ENCODE measurements at regions not wholly inside any gene's neighbourhood (a gene's known extent, or its start where the extent isn't known, plus 50 kb on each side); places are given as distances from the start of the nearest gene placed in this dataset.

DNA sequence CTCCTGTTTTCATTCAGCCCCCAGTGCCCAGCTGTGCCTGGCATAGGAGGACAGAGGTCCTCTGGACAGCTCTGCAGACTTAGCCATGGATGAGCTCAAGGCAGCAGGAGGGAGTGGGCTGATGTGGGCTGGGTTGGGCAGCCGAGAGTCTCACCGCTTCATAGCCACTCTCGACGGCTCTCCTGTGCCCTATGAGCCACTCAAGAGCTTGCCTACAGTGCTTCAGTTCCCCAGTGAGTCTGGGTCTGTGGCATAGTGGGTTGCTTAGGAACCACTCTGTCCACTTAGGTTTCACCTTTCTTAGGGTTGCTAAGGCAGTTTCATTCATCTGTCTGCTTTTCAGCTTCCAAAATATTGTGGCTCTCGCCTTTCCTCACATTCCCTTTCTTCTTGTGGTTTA is 296.8 kb downstream of the ICE1 start:
- peaks cover 8% of the 10 kb centered on the region for H3K36me3 Mint-ChIP-seq
- ChIA-PET POLR2A (no interaction called here), CTCF (no interaction called here)
- ATAC-seq (no peak), DNase-seq (ENCODE audit: low spot score) (no peak)
- H3K27me3 Mint-ChIP-seq (ENCODE audit: low read depth): peaks cover under 1% of the 10 kb centered on the region
- no peak overlapping the region for H3K4me3 Mint-ChIP-seq
- H3K9me3 Mint-ChIP-seq: peaks cover 28% of the 10 kb centered on the region
- no peak for TF ChIP-seq GABPB1 (CRISPR knock-in tag; IDR thresholded peaks at IDR 0.05)
- TF ChIP-seq, protein P1, sequence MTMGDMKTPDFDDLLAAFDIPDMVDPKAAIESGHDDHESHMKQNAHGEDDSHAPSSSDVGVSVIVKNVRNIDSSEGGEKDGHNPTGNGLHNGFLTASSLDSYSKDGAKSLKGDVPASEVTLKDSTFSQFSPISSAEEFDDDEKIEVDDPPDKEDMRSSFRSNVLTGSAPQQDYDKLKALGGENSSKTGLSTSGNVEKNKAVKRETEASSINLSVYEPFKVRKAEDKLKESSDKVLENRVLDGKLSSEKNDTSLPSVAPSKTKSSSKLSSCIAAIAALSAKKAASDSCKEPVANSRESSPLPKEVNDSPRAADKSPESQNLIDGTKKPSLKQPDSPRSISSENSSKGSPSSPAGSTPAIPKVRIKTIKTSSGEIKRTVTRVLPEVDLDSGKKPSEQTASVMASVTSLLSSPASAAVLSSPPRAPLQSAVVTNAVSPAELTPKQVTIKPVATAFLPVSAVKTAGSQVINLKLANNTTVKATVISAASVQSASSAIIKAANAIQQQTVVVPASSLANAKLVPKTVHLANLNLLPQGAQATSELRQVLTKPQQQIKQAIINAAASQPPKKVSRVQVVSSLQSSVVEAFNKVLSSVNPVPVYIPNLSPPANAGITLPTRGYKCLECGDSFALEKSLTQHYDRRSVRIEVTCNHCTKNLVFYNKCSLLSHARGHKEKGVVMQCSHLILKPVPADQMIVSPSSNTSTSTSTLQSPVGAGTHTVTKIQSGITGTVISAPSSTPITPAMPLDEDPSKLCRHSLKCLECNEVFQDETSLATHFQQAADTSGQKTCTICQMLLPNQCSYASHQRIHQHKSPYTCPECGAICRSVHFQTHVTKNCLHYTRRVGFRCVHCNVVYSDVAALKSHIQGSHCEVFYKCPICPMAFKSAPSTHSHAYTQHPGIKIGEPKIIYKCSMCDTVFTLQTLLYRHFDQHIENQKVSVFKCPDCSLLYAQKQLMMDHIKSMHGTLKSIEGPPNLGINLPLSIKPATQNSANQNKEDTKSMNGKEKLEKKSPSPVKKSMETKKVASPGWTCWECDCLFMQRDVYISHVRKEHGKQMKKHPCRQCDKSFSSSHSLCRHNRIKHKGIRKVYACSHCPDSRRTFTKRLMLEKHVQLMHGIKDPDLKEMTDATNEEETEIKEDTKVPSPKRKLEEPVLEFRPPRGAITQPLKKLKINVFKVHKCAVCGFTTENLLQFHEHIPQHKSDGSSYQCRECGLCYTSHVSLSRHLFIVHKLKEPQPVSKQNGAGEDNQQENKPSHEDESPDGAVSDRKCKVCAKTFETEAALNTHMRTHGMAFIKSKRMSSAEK (CRISPR knock-in tag; IDR thresholded peaks at IDR 0.05; ENCODE audit: borderline replicate concordance): no peak
- TF ChIP-seq, protein P2, sequence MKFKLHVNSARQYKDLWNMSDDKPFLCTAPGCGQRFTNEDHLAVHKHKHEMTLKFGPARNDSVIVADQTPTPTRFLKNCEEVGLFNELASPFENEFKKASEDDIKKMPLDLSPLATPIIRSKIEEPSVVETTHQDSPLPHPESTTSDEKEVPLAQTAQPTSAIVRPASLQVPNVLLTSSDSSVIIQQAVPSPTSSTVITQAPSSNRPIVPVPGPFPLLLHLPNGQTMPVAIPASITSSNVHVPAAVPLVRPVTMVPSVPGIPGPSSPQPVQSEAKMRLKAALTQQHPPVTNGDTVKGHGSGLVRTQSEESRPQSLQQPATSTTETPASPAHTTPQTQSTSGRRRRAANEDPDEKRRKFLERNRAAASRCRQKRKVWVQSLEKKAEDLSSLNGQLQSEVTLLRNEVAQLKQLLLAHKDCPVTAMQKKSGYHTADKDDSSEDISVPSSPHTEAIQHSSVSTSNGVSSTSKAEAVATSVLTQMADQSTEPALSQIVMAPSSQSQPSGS (CRISPR knock-in tag; IDR thresholded peaks at IDR 0.05; ENCODE audit: borderline replicate concordance, low read depth): no peak
- no peak for TF ChIP-seq OVOL2 (CRISPR knock-in tag; IDR thresholded peaks at IDR 0.05; ENCODE audit: borderline replicate concordance)
- no peak for TF ChIP-seq SMAD4 (CRISPR knock-in tag; IDR thresholded peaks at IDR 0.05)
- TF ChIP-seq SP1 (CRISPR knock-in tag; conservative IDR thresholded peaks at IDR 0.05): no peak
- TF ChIP-seq IRF2 (CRISPR knock-in tag; IDR thresholded peaks at IDR 0.05; ENCODE audit: borderline replicate concordance, low read depth): no peak
- TF ChIP-seq, protein P3, sequence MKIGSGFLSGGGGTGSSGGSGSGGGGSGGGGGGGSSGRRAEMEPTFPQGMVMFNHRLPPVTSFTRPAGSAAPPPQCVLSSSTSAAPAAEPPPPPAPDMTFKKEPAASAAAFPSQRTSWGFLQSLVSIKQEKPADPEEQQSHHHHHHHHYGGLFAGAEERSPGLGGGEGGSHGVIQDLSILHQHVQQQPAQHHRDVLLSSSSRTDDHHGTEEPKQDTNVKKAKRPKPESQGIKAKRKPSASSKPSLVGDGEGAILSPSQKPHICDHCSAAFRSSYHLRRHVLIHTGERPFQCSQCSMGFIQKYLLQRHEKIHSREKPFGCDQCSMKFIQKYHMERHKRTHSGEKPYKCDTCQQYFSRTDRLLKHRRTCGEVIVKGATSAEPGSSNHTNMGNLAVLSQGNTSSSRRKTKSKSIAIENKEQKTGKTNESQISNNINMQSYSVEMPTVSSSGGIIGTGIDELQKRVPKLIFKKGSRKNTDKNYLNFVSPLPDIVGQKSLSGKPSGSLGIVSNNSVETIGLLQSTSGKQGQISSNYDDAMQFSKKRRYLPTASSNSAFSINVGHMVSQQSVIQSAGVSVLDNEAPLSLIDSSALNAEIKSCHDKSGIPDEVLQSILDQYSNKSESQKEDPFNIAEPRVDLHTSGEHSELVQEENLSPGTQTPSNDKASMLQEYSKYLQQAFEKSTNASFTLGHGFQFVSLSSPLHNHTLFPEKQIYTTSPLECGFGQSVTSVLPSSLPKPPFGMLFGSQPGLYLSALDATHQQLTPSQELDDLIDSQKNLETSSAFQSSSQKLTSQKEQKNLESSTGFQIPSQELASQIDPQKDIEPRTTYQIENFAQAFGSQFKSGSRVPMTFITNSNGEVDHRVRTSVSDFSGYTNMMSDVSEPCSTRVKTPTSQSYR (CRISPR knock-in tag; IDR thresholded peaks at IDR 0.05): no peak
- TF ChIP-seq, protein P4, sequence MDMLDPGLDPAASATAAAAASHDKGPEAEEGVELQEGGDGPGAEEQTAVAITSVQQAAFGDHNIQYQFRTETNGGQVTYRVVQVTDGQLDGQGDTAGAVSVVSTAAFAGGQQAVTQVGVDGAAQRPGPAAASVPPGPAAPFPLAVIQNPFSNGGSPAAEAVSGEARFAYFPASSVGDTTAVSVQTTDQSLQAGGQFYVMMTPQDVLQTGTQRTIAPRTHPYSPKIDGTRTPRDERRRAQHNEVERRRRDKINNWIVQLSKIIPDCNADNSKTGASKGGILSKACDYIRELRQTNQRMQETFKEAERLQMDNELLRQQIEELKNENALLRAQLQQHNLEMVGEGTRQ (CRISPR knock-in tag; IDR thresholded peaks at IDR 0.05): no peak
- TF ChIP-seq ZNF263 (CRISPR knock-in tag; IDR thresholded peaks at IDR 0.05; ENCODE audit: low read depth): no peak
- no peak overlapping the region for H3K27ac Mint-ChIP-seq
- H3K4me1 Mint-ChIP-seq: no peaks in the 10 kb centered on the region

DNA sequence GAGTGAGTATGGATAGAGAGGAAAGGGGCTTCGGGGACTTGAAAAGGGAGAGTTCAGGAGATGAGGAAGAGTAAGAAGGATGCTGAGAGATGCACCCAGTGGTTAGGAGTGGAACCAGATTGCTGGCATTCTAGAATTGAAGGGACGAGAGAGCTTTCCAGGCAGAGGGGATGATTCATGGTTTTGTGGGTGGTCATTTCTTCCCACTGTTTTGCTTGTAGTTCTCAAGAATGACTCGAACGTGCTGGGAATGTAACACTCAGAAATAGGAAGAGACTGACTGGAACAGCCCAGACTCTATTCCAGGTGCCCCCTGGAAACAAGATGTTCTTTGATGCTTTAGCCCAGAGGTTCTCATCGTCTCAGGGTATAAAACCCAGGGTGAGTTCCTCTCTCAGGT is 294.2 kb downstream of the ICE1 start:
- ATAC-seq: no peak
- CTCF ChIA-PET: no interaction called here
- Mint-ChIP-seq H3K4me3 (no peak overlapping the region), H3K4me1 (peaks cover 5% of the 10 kb centered on the region), H3K27ac (no peak overlapping the region), H3K36me3 (no peaks in the 10 kb centered on the region), H3K9me3 (peaks cover 20% of the 10 kb centered on the region), H3K27me3 (ENCODE audit: low read depth) (no peaks in the 10 kb centered on the region)
- DNase-seq (ENCODE audit: low spot score): no peak
- POLR2A ChIA-PET: no interaction called here
- TF ChIP-seq E2F1 (CRISPR knock-in tag; IDR thresholded peaks at IDR 0.05) (no peak), RELA (CRISPR knock-in tag; IDR thresholded peaks at IDR 0.05; ENCODE audit: borderline replicate concordance) (no peak), CREB1 (CRISPR knock-in tag; IDR thresholded peaks at IDR 0.05) (no peak), SMAD3 (CRISPR knock-in tag; IDR thresholded peaks at IDR 0.05; ENCODE audit: borderline replicate concordance) (no peak), NFATC4 (CRISPR knock-in tag; IDR thresholded peaks at IDR 0.05) (no peak), MYBL2 (CRISPR knock-in tag; IDR thresholded peaks at IDR 0.05) (no peak)
